ENCODE measurements at regions not wholly inside any gene's neighbourhood (a gene's known extent, or its start where the extent isn't known, plus 50 kb on each side); places are given as distances from the start of the nearest gene placed in this dataset.

DNA sequence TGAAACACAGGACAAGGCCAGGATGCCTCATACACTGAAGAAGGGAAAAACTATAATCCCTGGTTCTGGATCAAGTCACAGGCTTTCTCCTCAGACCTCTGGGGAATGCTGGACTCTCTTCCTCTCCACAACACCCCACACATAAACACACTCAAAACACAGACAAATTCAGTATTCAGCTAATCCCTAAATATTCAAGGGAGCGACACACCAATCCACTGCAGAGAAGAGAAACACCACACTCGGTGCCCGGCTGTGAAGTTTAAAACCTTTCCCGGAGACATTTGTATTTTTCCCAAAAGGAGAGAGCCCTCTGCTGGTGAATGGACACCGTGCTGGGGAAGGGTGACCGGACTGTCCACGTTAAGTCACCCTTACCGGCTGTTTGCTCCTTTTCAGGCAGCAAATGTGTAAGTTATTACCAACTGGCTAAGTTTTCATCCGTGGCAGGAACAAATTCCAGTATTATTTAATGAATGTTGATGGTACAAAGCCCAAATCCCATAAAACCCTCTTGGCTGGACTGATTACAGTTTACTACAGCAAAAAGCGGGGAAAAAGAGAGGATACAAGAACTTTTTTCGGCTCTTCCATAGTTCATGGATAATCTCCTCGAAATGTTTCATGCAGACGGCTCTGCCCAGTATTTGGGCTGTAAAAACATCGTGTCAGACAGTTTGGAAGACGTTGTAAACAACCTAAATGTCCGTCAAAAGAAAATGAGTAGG is 130.9 kb upstream of the SLC30A5 start:
- TF ChIP-seq, protein P1, sequence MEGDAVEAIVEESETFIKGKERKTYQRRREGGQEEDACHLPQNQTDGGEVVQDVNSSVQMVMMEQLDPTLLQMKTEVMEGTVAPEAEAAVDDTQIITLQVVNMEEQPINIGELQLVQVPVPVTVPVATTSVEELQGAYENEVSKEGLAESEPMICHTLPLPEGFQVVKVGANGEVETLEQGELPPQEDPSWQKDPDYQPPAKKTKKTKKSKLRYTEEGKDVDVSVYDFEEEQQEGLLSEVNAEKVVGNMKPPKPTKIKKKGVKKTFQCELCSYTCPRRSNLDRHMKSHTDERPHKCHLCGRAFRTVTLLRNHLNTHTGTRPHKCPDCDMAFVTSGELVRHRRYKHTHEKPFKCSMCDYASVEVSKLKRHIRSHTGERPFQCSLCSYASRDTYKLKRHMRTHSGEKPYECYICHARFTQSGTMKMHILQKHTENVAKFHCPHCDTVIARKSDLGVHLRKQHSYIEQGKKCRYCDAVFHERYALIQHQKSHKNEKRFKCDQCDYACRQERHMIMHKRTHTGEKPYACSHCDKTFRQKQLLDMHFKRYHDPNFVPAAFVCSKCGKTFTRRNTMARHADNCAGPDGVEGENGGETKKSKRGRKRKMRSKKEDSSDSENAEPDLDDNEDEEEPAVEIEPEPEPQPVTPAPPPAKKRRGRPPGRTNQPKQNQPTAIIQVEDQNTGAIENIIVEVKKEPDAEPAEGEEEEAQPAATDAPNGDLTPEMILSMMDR (conservative IDR thresholded peaks at IDR 0.05), result peak; percentile 95
- TF ChIP-seq ZFX (IDR thresholded peaks at IDR 0.05), result no peak
